ENCODE measurements at regions not wholly inside any gene's neighbourhood (a gene's known extent, or its start where the extent isn't known, plus 50 kb on each side); places are given as distances from the start of the nearest gene placed in this dataset.

- ChIA-PET CTCF (interaction anchor here (0.7 to 3.2 kb wide), 22 partner anchors 9 to 450 kb away, joined by 3 to 77 read pairs (median 4); no protein-coding TSS in a partner anchor), POLR2A (no interaction called here)
- peaks cover 15% of the 10 kb centered on the region for H3K9me3 Mint-ChIP-seq (ENCODE audit: insufficient read depth)
- H3K4me1 Mint-ChIP-seq (ENCODE audit: low read depth), result no peaks in the 10 kb centered on the region
- DNase-seq, result peak; percentile 28
- no peak overlapping the region for H3K27ac Mint-ChIP-seq
- ATAC-seq, result peak; percentile 42
- H3K4me3 Mint-ChIP-seq, result no peak overlapping the region
- H3K36me3 Mint-ChIP-seq (ENCODE audit: low read depth), result no peaks in the 10 kb centered on the region
- peaks cover 8% of the 10 kb centered on the region for H3K27me3 Mint-ChIP-seq (ENCODE audit: low read depth)
These were observed 90.7 kb upstream of the SMIM36 start for GRCh38 chr17:55601874-55602364.

- CTCF ChIA-PET, result no interaction called here
- H3K9me3 Mint-ChIP-seq (ENCODE audit: insufficient read depth), result peaks cover 15% of the 10 kb centered on the region
- no peaks in the 10 kb centered on the region for H3K4me1 Mint-ChIP-seq (ENCODE audit: low read depth)
- POLR2A ChIA-PET, result no interaction called here
- DNase-seq (no peak), ATAC-seq (no peak)
- peaks cover 5% of the 10 kb centered on the region for H3K27me3 Mint-ChIP-seq (ENCODE audit: low read depth)
- H3K27ac Mint-ChIP-seq, result no peak overlapping the region
- H3K4me3 Mint-ChIP-seq, result no peak overlapping the region
- no peaks in the 10 kb centered on the region for H3K36me3 Mint-ChIP-seq (ENCODE audit: low read depth)
These were observed 87.2 kb upstream of the SMIM36 start for GRCh38 chr17:55598495-55598894.

GRCh38 chr17:55588446-55589242 lies 77.4 kb upstream of the SMIM36 start:
- no peak for DNase-seq
- Mint-ChIP-seq H3K4me1 (ENCODE audit: low read depth) (no peaks in the 10 kb centered on the region), H3K4me3 (no peak overlapping the region), H3K27ac (no peak overlapping the region), H3K9me3 (ENCODE audit: insufficient read depth) (no peaks in the 10 kb centered on the region), H3K27me3 (ENCODE audit: low read depth) (peaks cover 7% of the 10 kb centered on the region), H3K36me3 (ENCODE audit: low read depth) (no peaks in the 10 kb centered on the region)
- CTCF ChIA-PET, result no interaction called here
- ATAC-seq, result no peak
- POLR2A ChIA-PET, result no interaction called here

- DNase-seq (no peak), ATAC-seq (no peak)
- CTCF ChIA-PET, result no interaction called here
- POLR2A ChIA-PET, result no interaction called here
- H3K36me3 Mint-ChIP-seq (ENCODE audit: low read depth), result no peaks in the 10 kb centered on the region
- no peaks in the 10 kb centered on the region for H3K4me1 Mint-ChIP-seq (ENCODE audit: low read depth)
- no peaks in the 10 kb centered on the region for H3K9me3 Mint-ChIP-seq (ENCODE audit: insufficient read depth)
- H3K4me3 Mint-ChIP-seq, result no peak overlapping the region
- H3K27me3 Mint-ChIP-seq (ENCODE audit: low read depth), result peaks cover 11% of the 10 kb centered on the region
- no peak overlapping the region for H3K27ac Mint-ChIP-seq
These were observed 76.4 kb upstream of the SMIM36 start for GRCh38 chr17:55587608-55588139.

GRCh38 chr17:55585629-55586028 lies 74.4 kb upstream of the SMIM36 start:
- Mint-ChIP-seq H3K9me3 (ENCODE audit: insufficient read depth) (no peaks in the 10 kb centered on the region), H3K4me3 (no peak overlapping the region), H3K27me3 (ENCODE audit: low read depth) (peaks cover 8% of the 10 kb centered on the region), H3K36me3 (ENCODE audit: low read depth) (no peaks in the 10 kb centered on the region), H3K4me1 (ENCODE audit: low read depth) (no peaks in the 10 kb centered on the region), H3K27ac (no peak overlapping the region)
- CTCF ChIA-PET, result no interaction called here
- DNase-seq, result no peak
- no peak for ATAC-seq
- POLR2A ChIA-PET, result no interaction called here

GRCh38 chr17:55584861-55585260 lies 73.6 kb upstream of the SMIM36 start:
- DNase-seq, result no peak
- Mint-ChIP-seq H3K9me3 (ENCODE audit: insufficient read depth) (no peaks in the 10 kb centered on the region), H3K27me3 (ENCODE audit: low read depth) (peaks cover 8% of the 10 kb centered on the region), H3K4me1 (ENCODE audit: low read depth) (no peaks in the 10 kb centered on the region), H3K4me3 (no peak overlapping the region), H3K27ac (no peak overlapping the region), H3K36me3 (ENCODE audit: low read depth) (no peaks in the 10 kb centered on the region)
- no peak for ATAC-seq
- ChIA-PET CTCF (no interaction called here), POLR2A (no interaction called here)

GRCh38 chr17:55584055-55584685 lies 72.9 kb upstream of the SMIM36 start:
- no peaks in the 10 kb centered on the region for H3K4me1 Mint-ChIP-seq (ENCODE audit: low read depth)
- H3K36me3 Mint-ChIP-seq (ENCODE audit: low read depth), result no peaks in the 10 kb centered on the region
- ATAC-seq, result no peak
- H3K27me3 Mint-ChIP-seq (ENCODE audit: low read depth), result peaks cover 8% of the 10 kb centered on the region
- POLR2A ChIA-PET, result no interaction called here
- CTCF ChIA-PET, result no interaction called here
- H3K27ac Mint-ChIP-seq, result no peak overlapping the region
- no peak for DNase-seq
- no peaks in the 10 kb centered on the region for H3K9me3 Mint-ChIP-seq (ENCODE audit: insufficient read depth)
- no peak overlapping the region for H3K4me3 Mint-ChIP-seq

GRCh38 chr17:55582897-55583296 lies 71.6 kb upstream of the SMIM36 start:
- ChIA-PET CTCF (no interaction called here), POLR2A (no interaction called here)
- Mint-ChIP-seq H3K9me3 (ENCODE audit: insufficient read depth) (no peaks in the 10 kb centered on the region), H3K36me3 (ENCODE audit: low read depth) (no peaks in the 10 kb centered on the region), H3K27ac (no peak overlapping the region), H3K4me1 (ENCODE audit: low read depth) (peaks cover 1% of the 10 kb centered on the region), H3K4me3 (no peak overlapping the region), H3K27me3 (ENCODE audit: low read depth) (peaks cover 7% of the 10 kb centered on the region)
- no peak for DNase-seq
- ATAC-seq, result no peak

GRCh38 chr17:55580596-55581133 lies 69.4 kb upstream of the SMIM36 start:
- H3K27me3 Mint-ChIP-seq (ENCODE audit: low read depth), result peaks cover 7% of the 10 kb centered on the region
- CTCF ChIA-PET, result no interaction called here
- DNase-seq (no peak), ATAC-seq (no peak)
- H3K4me3 Mint-ChIP-seq, result no peak overlapping the region
- no peaks in the 10 kb centered on the region for H3K36me3 Mint-ChIP-seq (ENCODE audit: low read depth)
- H3K27ac Mint-ChIP-seq, result no peak overlapping the region
- H3K9me3 Mint-ChIP-seq (ENCODE audit: insufficient read depth), result no peaks in the 10 kb centered on the region
- POLR2A ChIA-PET, result no interaction called here
- peaks cover 3% of the 10 kb centered on the region for H3K4me1 Mint-ChIP-seq (ENCODE audit: low read depth)

GRCh38 chr17:55577687-55578086 lies 66.4 kb upstream of the SMIM36 start:
- DNase-seq, result no peak
- ChIA-PET POLR2A (no interaction called here), CTCF (interaction anchor here (1.4 kb wide), 1 partner anchor 23 kb away, joined by 3 read pairs; no protein-coding TSS in a partner anchor)
- Mint-ChIP-seq H3K4me3 (no peak overlapping the region), H3K4me1 (ENCODE audit: low read depth) (peaks cover 3% of the 10 kb centered on the region), H3K27ac (no peak overlapping the region), H3K9me3 (ENCODE audit: insufficient read depth) (no peaks in the 10 kb centered on the region), H3K36me3 (ENCODE audit: low read depth) (no peaks in the 10 kb centered on the region), H3K27me3 (ENCODE audit: low read depth) (peaks cover 9% of the 10 kb centered on the region)
- ATAC-seq, result no peak

- ChIA-PET POLR2A (no interaction called here), CTCF (interaction anchor here (1.4 kb wide), 1 partner anchor 23 kb away, joined by 3 read pairs; no protein-coding TSS in a partner anchor)
- no peak overlapping the region for H3K4me3 Mint-ChIP-seq
These were observed 65.8 kb upstream of the SMIM36 start for GRCh38 chr17:55576996-55577586.

More at GRCh38 chr17:55576996-55577586, 65.8 kb upstream of the SMIM36 start:
- Mint-ChIP-seq H3K27ac (no peak overlapping the region), H3K4me1 (ENCODE audit: low read depth) (peaks cover 3% of the 10 kb centered on the region), H3K36me3 (ENCODE audit: low read depth) (no peaks in the 10 kb centered on the region), H3K9me3 (ENCODE audit: insufficient read depth) (no peaks in the 10 kb centered on the region), H3K27me3 (ENCODE audit: low read depth) (peaks cover 8% of the 10 kb centered on the region)
- DNase-seq (peak; percentile 51), ATAC-seq (peak; percentile 69)

Data from activated CD8-positive, alpha-beta T cell treated with anti-CD3 and anti-CD28 coated beads, Interleukin-2, amount 10 ng/mL, durations not matched to agents 7 days and 5 days (primary cell).